Endothelial cell of umbilical vein (primary cell): ENCODE measurements at regions not wholly inside any gene's neighbourhood (a gene's known extent, or its start where the extent isn't known, plus 50 kb on each side); places are given as distances from the start of the nearest gene placed in this dataset.

ENCODE experiments used
- BruUV-seq: library from RNA; stranded (reverse); fragments of 400-500 nt; replicated peaks from 2 replicates; lab custom pipeline; 2021; lab: Mats Ljungman, UMichigan
- CTCF ChIA-PET: fragments of 300-600, 350-600 bp; sonication (Branson Sonifier 250); formaldehyde crosslinking; loops from one replicate; lab custom pipeline; 2021; ENCODE audit warnings: antibody characterized with exemption, inconsistent platforms; lab: Charles Lee
- POLR2A ChIA-PET: fragments of 300-600, 350-600 bp; sonication (Branson Sonifier 250); formaldehyde crosslinking; loops from one replicate; lab custom pipeline; 2021; ENCODE audit warnings: antibody characterized with exemption, inconsistent platforms; lab: Charles Lee
- DNase-seq: peaks from one replicate; pipeline ENCODE4 v3.0.0-alpha.2; 2011; ENCODE audit warnings: low read depth, low spot score
- FAIRE-seq: peaks from 2 replicates; lab custom pipeline; 2011; peaks lifted over from hg19 to GRCh38; lab: Jason Lieb, UNC
- H2AFZ ChIP-seq: 2 replicates; pipeline ENCODE4 v1.6.0; 2012; ENCODE audit warnings: low read depth, low read length, control low read depth, inconsistent platforms
- H3K27ac ChIP-seq: 2 replicates; pipeline ENCODE4 v1.5.1; 2011; ENCODE audit warnings: low read depth, mild to moderate bottlenecking, control low read depth, low read length, moderate library complexity; ENCODE audit not compliant: insufficient read depth
- H3K27me3 ChIP-seq, 2 experiments: 2 replicates each; pipeline versions ENCODE4 v1.6.0 to v1.6.1; 2011; ENCODE audit warnings: low read length in 2 of 2, mixed read lengths in 1 of 2; ENCODE audit not compliant: control insufficient read depth in 2 of 2, insufficient read depth in 2 of 2
- H3K36me3 ChIP-seq, 2 experiments: 2 replicates in 1 of 2; 3 replicates in 1 of 2; pipeline ENCODE4 v1.5.1; 2011; ENCODE audit warnings: low read length in 2 of 2, mild to moderate bottlenecking in 1 of 2, moderate library complexity in 1 of 2; ENCODE audit not compliant: control insufficient read depth in 2 of 2, insufficient read depth in 2 of 2; ENCODE audit errors: extremely low read depth in 1 of 2
- H3K4me1 ChIP-seq: 3 replicates; pipeline ENCODE4 v1.5.1; 2011; ENCODE audit warnings: mild to moderate bottlenecking, low read length; ENCODE audit not compliant: control insufficient read depth, insufficient read depth; ENCODE audit errors: extremely low read depth
- H3K4me2 ChIP-seq: 2 replicates; pipeline ENCODE4 v1.6.1; 2011; ENCODE audit warnings: low read length, control low read depth, mixed read lengths; ENCODE audit not compliant: insufficient read depth
- H3K4me3 ChIP-seq, 3 experiments: fragments of 200-600 bp in 1 of 3; sonication (generic), shearing (Covaris generic) in 1 of 3; replicated peaks in 1 of 3; 2 replicates each; pipeline ENCODE4 v1.5.1; 2011 to 2016; ENCODE audit warnings: control low read depth in 3 of 3, low read length in 3 of 3, mild to moderate bottlenecking in 2 of 3, inconsistent platforms in 1 of 3, low read depth in 1 of 3, moderate library complexity in 1 of 3; ENCODE audit not compliant: insufficient read depth in 1 of 3
- H3K79me2 ChIP-seq: 2 replicates; pipeline ENCODE4 v1.6.0; 2012; ENCODE audit warnings: low read length, inconsistent platforms; ENCODE audit not compliant: control insufficient read depth, insufficient read depth
- H3K9ac ChIP-seq: replicated peaks from 2 replicates; pipeline ENCODE3; 2011; ENCODE audit warnings: low read length, control low read depth; ENCODE audit not compliant: insufficient read depth; ENCODE audit errors: extremely low read depth
- H3K9me1 ChIP-seq: replicated peaks from 3 replicates; pipeline ENCODE4 v1.6.0; 2011; ENCODE audit warnings: mild to moderate bottlenecking, low read length; ENCODE audit not compliant: control insufficient read depth, insufficient read depth; ENCODE audit errors: extremely low read depth
- H3K9me3 ChIP-seq: replicated peaks from 2 replicates; pipeline ENCODE4 v1.5.1; 2012; ENCODE audit warnings: low read length, inconsistent platforms; ENCODE audit not compliant: control insufficient read depth, insufficient read depth
- H4K20me1 ChIP-seq: replicated peaks from 2 replicates; pipeline ENCODE3; 2011; ENCODE audit warnings: mild to moderate bottlenecking, low read length; ENCODE audit not compliant: control insufficient read depth, insufficient read depth; ENCODE audit errors: extremely low read depth
- EZH2 ChIP-seq: IDR thresholded peaks from 2 replicates; pipeline ENCODE4 v1.6.1; 2012; ENCODE audit warnings: borderline replicate concordance, low read depth, mild to moderate bottlenecking, moderate library complexity, low read length, inconsistent platforms; ENCODE audit not compliant: severe bottlenecking
- FOS ChIP-seq: IDR thresholded peaks from 2 replicates; pipeline ENCODE4 v1.6.1; 2011; ENCODE audit warnings: mild to moderate bottlenecking, low read length, moderate library complexity, borderline replicate concordance; ENCODE audit not compliant: insufficient read depth
- GATA2 ChIP-seq: IDR thresholded peaks from 2 replicates; pipeline ENCODE4 v1.7.0; 2011; ENCODE audit warnings: low read depth, mild to moderate bottlenecking, moderate library complexity, mixed read lengths, low read length; ENCODE audit not compliant: insufficient read length, insufficient read depth
- JUN ChIP-seq: IDR thresholded peaks from 2 replicates; pipeline ENCODE4 v1.6.1; 2011; ENCODE audit warnings: borderline replicate concordance, low read depth; ENCODE audit not compliant: insufficient read length, insufficient read depth
- MYC ChIP-seq: IDR thresholded peaks from one replicate; pipeline ENCODE4 v1.6.1; 2011; ENCODE audit warnings: mild to moderate bottlenecking, low read depth, low read length
- POLR2A ChIP-seq: IDR thresholded peaks from 2 replicates; pipeline ENCODE4 v1.6.1; 2012; ENCODE audit warnings: low read depth, mild to moderate bottlenecking, control low read depth, low read length
- POLR2AphosphoS5 ChIP-seq: IDR thresholded peaks from 2 replicates; pipeline ENCODE4 v1.6.1; 2012; ENCODE audit warnings: low read depth, mild to moderate bottlenecking, control low read depth, low read length, moderate library complexity; ENCODE audit not compliant: insufficient read depth
- dilution Hi-C: fragments of 300-500 bp; cut with MboI; formaldehyde crosslinking; loops from one replicate; pipeline ENCODE4 v1.15.0; 2019; ENCODE audit warnings: low sequenced_read_pairs; ENCODE audit not compliant: extremely low pct_ligation_motif_present
- intact Hi-C: fragments of 100-400 bp; cut with micrococcal nuclease; formaldehyde crosslinking; loops from one replicate; pipeline ENCODE4 v1.10.0; 2022
- TF ChIP-seq, protein P1 (sequence below): IDR thresholded peaks from 2 replicates; pipeline ENCODE4 v1.6.1; 2011; ENCODE audit not compliant: insufficient read depth, insufficient read length
- TF ChIP-seq, protein P2 (sequence below), 2 donors: IDR thresholded peaks; 1 replicate in 1 of 2; 2 replicates in 1 of 2; pipeline ENCODE4 v1.5.1; 2011; ENCODE audit warnings: low read length in 2 of 2, mild to moderate bottlenecking in 2 of 2, moderate library complexity in 2 of 2, control low read depth in 1 of 2, inconsistent platforms in 1 of 2, low read depth in 1 of 2; ENCODE audit not compliant: insufficient read depth in 1 of 2; ENCODE audit errors: extremely low read depth in 1 of 2

DNA sequence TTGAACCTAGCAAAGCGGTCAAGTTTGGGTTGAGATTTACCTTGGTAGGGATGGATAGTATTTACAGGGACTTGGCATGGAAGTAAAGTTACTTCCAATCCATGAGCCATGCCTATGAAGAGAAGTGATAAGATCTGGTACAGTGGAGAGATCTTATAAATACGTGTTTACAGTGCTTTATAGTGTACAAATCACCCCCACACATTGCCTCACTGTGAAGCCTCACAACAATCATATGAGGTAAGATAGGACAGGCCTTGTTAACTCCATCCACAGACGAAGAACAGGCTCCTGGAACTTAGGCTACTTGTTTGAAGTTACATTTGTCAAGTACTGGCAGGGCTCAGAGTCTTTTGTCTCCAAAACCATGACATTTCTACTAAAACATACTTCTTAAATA is 159.8 kb downstream of the PLPPR4 start:
- BruUV-seq = no TSS peak
- TF ChIP-seq EZH2 (no peak), POLR2A (no peak), FOS (no peak), POLR2AphosphoS5 (no peak), MYC (no peak), JUN (no peak), GATA2 (no peak)
- TF ChIP-seq, protein P1, sequence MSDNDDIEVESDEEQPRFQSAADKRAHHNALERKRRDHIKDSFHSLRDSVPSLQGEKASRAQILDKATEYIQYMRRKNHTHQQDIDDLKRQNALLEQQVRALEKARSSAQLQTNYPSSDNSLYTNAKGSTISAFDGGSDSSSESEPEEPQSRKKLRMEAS = no peak
- TF ChIP-seq, protein P2, sequence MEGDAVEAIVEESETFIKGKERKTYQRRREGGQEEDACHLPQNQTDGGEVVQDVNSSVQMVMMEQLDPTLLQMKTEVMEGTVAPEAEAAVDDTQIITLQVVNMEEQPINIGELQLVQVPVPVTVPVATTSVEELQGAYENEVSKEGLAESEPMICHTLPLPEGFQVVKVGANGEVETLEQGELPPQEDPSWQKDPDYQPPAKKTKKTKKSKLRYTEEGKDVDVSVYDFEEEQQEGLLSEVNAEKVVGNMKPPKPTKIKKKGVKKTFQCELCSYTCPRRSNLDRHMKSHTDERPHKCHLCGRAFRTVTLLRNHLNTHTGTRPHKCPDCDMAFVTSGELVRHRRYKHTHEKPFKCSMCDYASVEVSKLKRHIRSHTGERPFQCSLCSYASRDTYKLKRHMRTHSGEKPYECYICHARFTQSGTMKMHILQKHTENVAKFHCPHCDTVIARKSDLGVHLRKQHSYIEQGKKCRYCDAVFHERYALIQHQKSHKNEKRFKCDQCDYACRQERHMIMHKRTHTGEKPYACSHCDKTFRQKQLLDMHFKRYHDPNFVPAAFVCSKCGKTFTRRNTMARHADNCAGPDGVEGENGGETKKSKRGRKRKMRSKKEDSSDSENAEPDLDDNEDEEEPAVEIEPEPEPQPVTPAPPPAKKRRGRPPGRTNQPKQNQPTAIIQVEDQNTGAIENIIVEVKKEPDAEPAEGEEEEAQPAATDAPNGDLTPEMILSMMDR (IDR thresholded peaks at IDR 0.05; ENCODE audit: extremely low read depth in 1 of 2, insufficient read depth in 1 of 2, low read depth in 1 of 2, low read length in 2 of 2) = no peak
- FAIRE-seq (no peak), DNase-seq (no peak)
- Histone ChIP-seq H3K27ac (no peak overlapping the region), H3K36me3 (no peaks in the 10 kb centered on the region), H3K9me1 (no peaks in the 10 kb centered on the region), H3K4me2 (no peak overlapping the region), H2AFZ (no peak overlapping the region), H3K79me2 (no peaks in the 10 kb centered on the region), H3K9me3 (no peaks in the 10 kb centered on the region), H4K20me1 (no peaks in the 10 kb centered on the region), H3K9ac (no peak overlapping the region), H3K4me3 (no peak overlapping the region), H3K4me1 (no peaks in the 10 kb centered on the region), H3K27me3 (no peaks in the 10 kb centered on the region)
- POLR2A ChIA-PET = no interaction called here
- CTCF ChIA-PET = interaction anchor here (0.8 to 1.4 kb wide), 2 partner anchors 11 to 34 kb away, joined by 3 read pairs; no protein-coding TSS in a partner anchor
- intact Hi-C loops = no loop called here
- dilution Hi-C loops = no loop called here
